Activated T-cell treated with anti-CD3 and anti-CD28 coated beads, Interleukin-2, amount 50 U/mL, for 72 hours (primary cell): ENCODE measurements at regions not wholly inside any gene's neighbourhood (a gene's known extent, or its start where the extent isn't known, plus 50 kb on each side); places are given as distances from the start of the nearest gene placed in this dataset.

ENCODE experiments used
- ATAC-seq, 2 donors: fragments of 150-1000 bp; cut with Tn5 transposase; replicated peaks in 1 of 2; 2 replicates each; pipeline ENCODE4 v1.10.0; 2021; ENCODE audit warnings: moderate library complexity in 2 of 2, mild to moderate bottlenecking in 1 of 2
- DNase-seq, 2 donors: peaks; one replicate each; pipeline ENCODE4 v3.0.0; 2021 to 2022; ENCODE audit warnings: mixed read lengths in 1 of 2
- H3K27ac Mint-ChIP-seq: one replicate; pipeline ENCODE4 v1.8.0; 2022; ENCODE audit warnings: mild to moderate bottlenecking, moderate library complexity, mixed read lengths
- H3K27me3 Mint-ChIP-seq: one replicate; pipeline ENCODE4 v1.8.0; 2022; ENCODE audit warnings: low read depth, mixed read lengths
- H3K36me3 Mint-ChIP-seq, 2 donors: one replicate each; pipeline ENCODE4 v1.8.0; 2022; ENCODE audit warnings: mixed read lengths in 2 of 2, mild to moderate bottlenecking in 1 of 2; ENCODE audit not compliant: insufficient read depth in 2 of 2
- H3K4me1 Mint-ChIP-seq: one replicate; pipeline ENCODE4 v1.8.0; 2022; ENCODE audit warnings: low read depth, mixed read lengths
- H3K4me3 Mint-ChIP-seq, 2 donors: one replicate each; pipeline ENCODE4 v1.8.0; 2022; ENCODE audit warnings: mild to moderate bottlenecking in 2 of 2, mixed read lengths in 2 of 2, moderate library complexity in 2 of 2
- H3K9me3 Mint-ChIP-seq, 2 donors: one replicate each; pipeline ENCODE4 v1.8.0; 2022; ENCODE audit warnings: mixed read lengths in 2 of 2

DNA sequence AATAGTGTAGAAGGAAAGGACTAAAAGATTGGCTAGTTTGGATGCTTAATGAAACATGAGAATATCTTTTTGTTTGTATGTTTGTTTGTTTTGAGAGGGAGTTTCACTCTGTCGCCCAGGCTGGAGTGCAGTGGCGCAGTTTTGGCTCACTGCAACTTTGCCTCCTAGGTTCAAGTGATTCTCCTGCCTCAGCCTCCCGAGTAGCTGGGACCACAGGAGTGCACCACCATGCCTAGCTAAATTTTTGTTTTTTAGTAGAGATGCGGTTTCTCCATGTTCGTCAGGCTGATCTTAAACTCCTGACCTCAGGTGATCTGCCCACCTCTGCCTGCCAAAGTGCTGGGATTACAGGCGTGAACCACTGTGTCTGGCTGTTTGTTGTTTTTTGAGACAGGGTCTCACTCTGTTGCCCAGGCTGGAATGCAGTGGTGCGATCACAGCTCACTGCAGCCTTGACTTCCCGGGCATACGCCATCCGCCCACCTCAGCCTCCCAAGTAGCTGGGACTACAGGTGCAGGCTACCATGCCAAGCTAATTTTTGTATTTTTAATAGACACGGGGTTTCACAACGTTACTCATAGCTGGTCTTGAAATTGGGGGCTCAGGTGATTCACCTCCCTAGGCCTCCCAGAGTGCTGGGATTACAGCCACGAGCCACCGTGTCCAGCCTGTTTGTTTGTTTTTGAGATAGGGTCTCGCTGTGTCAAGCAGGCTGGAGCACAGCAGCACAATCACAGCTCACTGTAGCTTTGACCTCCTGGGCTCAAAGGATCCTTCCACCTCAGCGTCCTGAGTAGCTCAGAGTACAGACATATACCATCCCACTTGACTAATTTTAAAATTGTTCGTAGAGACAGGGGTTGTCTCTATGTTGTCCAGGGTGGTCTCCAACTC is 209.2 kb downstream of the MYCN start:
- ATAC-seq (peak; percentile 51 to 56), DNase-seq (no peak)
- H3K27ac Mint-ChIP-seq = no peak overlapping the region
- H3K4me1 Mint-ChIP-seq = no peaks in the 10 kb centered on the region
- H3K9me3 Mint-ChIP-seq = no peaks in the 10 kb centered on the region
- no peaks in the 10 kb centered on the region for H3K36me3 Mint-ChIP-seq
- H3K4me3 Mint-ChIP-seq = no peak overlapping the region
- no peaks in the 10 kb centered on the region for H3K27me3 Mint-ChIP-seq

DNA sequence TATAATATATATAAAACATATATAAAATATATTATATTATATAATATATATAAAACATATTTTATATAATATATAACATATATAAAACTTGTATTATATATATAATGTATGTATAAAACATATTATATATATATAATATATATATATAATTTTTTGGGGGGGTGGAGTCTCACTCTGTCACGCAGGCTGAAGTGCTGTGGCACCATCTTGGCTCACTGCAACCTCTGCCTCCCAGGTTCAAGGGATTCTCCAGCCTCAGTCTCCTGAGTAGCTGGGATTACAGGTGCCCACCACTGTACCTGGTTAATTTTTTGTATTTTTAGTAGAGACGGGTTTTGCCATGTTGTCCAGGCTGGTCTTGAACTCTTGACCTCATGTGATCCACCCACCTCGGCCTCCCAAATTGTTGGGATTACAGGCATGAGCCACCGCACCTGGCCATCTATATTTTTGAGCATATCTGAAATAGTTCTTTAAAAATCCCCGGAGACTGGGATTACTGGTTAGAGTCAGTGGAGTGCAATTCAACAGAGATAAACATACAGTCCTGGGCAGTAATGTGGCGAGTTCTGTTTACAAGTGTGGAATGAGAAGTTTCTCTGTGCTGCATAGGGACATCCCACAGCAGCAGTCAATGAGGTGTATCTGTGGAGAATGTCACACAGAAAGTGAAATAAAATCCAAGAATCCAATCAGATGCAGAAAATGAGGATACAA is 208.4 kb downstream of the MYCN start:
- ATAC-seq (peak; percentile 85 to 86), DNase-seq (no peak)
- Mint-ChIP-seq H3K27ac (no peak overlapping the region), H3K27me3 (no peaks in the 10 kb centered on the region), H3K4me1 (no peaks in the 10 kb centered on the region), H3K4me3 (no peak overlapping the region), H3K9me3 (no peaks in the 10 kb centered on the region), H3K36me3 (no peaks in the 10 kb centered on the region)

DNA sequence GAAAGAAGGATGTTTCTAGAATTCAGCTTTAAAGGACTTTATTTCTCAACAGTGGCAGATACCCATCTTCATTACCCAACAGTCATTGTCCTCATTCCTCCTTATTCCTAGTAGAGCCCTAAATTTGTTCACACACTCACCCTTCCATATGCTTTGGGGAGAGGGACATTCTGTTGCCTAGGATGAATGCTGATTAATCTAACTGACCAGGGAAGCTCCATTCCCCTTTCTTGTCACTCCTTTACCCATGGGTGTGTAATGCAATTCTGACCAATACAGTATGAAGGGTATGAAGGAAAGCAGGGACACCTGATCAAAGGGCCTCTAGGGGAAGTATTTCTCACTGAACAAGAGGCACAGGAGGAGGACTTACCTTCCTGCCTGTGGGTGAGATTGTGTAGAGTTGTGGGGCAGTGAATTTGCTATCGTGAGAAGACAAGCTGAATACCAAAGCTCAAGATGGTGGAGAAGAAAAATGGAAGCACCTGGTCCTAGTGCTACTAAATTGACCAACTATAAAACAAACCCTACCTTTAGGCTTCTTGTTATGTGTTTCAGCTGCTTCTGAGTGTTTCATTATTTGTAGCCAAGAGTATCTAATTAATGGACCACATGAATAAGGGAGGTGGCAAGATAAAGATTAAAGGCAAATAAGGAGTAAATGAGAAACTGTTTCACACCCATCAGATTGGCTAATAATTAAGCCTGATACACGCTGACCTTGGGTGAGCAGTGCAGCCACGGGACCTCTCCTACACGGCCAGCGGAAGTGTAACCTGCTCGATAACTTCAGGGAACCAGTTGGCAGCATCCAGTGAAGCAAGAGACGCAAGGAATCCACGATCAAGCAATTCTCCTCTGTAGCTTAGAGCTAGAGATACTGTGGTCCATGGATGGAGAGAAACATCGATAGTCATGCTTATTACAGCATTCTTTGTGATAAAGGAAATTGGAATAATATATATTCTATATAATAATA is 202.3 kb downstream of the MYCN start:
- ATAC-seq (peak; percentile 80 to 81), DNase-seq (no peak)
- Mint-ChIP-seq H3K9me3 (no peaks in the 10 kb centered on the region), H3K27me3 (peaks cover 5% of the 10 kb centered on the region), H3K27ac (no peak overlapping the region), H3K4me1 (no peaks in the 10 kb centered on the region), H3K4me3 (no peak overlapping the region), H3K36me3 (no peaks in the 10 kb centered on the region)

DNA sequence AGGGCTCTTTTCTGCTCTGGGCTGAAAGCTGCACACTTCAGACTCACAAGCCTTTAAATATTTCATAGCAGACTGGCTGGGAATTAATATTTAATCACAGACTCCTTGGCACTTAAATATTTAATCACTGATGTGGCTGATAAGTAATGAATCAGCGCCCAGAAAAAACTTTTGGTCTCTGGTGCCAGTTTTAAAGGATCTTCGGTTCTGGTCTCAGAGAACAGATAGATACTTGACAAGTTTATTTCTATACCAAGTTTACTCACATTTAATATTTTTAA is 201.2 kb downstream of the MYCN start:
- Mint-ChIP-seq H3K36me3 (no peaks in the 10 kb centered on the region), H3K4me3 (no peak overlapping the region), H3K27me3 (peaks cover 5% of the 10 kb centered on the region), H3K4me1 (no peaks in the 10 kb centered on the region), H3K9me3 (no peaks in the 10 kb centered on the region), H3K27ac (no peak overlapping the region)
- DNase-seq (no peak), ATAC-seq (no peak)

DNA sequence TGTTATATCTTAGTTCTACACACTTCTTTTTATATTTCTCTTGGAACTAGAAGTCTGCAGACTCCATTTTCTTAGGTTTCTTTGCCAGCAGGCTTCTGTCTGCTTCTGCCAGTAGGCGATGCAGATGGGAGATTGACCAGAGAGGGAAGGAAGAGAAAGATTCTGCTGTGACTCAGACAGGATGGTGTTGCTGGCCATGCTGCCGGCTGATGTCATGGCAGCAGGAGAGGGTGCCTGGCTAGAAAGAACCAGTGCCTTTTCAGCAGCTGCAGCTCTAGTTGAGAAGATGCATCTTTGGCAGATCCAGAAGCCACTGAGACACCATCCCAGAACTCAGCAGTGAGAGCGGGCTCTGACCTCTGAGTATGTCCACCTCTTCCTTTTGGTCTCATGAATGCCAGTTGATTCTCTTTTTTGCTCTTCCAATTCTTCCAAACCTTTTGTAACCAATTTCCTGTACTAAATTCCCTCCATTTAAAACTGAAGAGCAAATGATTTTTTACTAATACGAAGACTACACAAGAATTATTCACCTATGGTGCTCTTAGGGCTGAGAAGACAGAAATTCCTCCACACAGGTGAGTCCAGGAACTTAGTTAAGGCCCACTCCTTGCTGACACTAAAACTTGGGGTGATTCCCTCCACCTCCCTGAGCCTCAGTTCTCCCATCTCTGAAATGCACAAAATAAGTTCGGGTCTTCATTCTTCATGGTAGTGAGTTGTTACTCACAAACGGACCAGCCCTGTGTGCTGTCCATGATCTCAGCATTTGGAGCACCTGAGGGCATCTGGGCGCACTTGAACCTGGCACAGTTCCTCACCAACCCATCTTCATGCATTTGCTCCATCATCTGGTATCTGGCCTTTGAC is 200.7 kb downstream of the MYCN start:
- peaks cover 5% of the 10 kb centered on the region for H3K27me3 Mint-ChIP-seq
- peak in 1 of 2 donors; percentile 36 for ATAC-seq
- no peaks in the 10 kb centered on the region for H3K4me1 Mint-ChIP-seq
- H3K27ac Mint-ChIP-seq = no peak overlapping the region
- no peak for DNase-seq
- no peaks in the 10 kb centered on the region for H3K36me3 Mint-ChIP-seq
- no peak overlapping the region for H3K4me3 Mint-ChIP-seq
- H3K9me3 Mint-ChIP-seq = no peaks in the 10 kb centered on the region

DNA sequence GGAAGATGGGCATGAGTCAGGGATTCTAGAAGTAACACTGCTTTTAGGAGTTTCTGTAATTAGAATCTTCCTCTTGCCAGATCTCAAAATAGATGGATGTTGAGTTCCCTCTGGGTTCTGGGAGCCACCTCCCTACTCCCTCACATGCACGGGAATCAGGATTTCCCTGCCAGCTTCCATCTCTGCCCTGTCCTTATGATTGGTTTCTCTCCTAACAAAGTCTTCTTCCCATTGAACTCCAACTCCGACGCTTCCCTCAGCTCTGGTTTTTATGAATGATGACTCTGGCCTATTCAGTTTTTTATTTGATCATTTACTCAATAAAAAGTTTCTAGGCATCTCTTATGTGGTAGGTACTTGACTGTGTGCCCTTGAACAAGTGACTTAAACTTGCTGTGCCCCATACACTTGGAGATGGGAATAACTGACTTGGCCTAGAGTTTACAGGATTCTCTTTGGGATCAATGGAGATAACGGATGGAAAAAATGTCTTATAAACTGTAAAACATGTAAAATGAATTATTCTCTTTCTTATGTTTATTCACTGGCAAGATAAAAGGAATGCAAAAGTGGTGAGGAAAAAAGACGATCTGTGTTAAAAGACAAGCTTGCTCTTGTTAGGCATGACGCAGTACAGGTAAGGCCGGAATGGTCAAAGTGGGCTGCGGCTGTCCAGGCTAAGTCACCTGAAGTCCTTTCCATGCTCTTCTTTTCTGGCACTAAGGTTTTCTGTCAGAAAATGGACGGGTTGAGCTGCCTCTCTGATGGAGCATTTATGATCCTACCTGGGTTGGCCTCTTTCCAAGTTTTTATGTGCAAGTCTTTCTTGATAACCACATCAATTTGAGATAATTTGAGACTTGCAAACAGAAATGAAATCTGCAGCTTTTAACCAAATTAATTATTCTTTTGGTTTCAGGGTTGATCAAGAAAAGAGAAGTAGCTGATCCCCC is 199.6 kb downstream of the MYCN start:
- no peak overlapping the region for H3K27ac Mint-ChIP-seq
- H3K4me1 Mint-ChIP-seq = no peaks in the 10 kb centered on the region
- H3K36me3 Mint-ChIP-seq = no peaks in the 10 kb centered on the region
- no peak for DNase-seq
- H3K27me3 Mint-ChIP-seq = peaks cover 5% of the 10 kb centered on the region
- H3K9me3 Mint-ChIP-seq = no peaks in the 10 kb centered on the region
- ATAC-seq = no peak
- H3K4me3 Mint-ChIP-seq = no peak overlapping the region

DNA sequence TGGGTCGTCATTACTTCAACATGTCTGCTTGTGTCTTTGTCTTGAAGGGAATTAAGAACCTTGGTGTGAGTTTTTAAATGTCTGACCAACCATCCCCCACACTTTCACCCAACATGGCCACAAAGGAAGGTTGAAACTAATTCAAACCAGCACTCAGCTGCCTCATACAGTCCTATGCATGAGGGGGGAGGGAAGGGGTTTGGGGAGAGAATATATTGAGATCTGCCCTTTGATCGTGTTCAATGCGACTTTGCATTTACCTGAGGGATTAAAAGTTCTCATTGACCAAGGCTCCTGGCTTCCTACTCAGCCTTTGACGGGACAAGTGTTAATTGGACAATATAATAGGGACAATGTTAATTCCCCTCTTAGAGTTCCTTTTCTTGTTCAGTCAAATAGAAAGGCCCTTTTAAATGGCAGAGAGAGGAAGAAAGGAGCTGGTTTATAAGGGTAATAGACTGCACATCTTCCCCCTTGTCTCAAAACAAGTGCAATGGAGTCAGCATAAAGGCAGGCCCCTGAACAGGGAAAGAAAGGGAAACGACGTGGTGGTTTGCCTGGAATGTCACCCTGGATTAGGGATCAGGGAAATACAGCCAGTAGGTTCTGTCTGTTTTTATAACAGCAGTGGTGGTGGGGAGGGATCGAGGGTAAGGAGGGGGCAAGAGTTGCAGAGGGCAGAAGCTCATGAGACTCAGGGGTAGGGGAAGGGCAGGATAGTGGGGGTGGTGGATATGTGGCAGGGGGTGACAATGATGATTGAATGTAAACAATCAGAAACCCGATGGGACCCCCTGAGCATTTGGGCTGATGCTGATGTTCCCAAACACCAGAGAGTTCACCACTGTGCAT is 198.7 kb downstream of the MYCN start:
- no peaks in the 10 kb centered on the region for H3K36me3 Mint-ChIP-seq
- H3K9me3 Mint-ChIP-seq = no peaks in the 10 kb centered on the region
- H3K27me3 Mint-ChIP-seq = peaks cover 5% of the 10 kb centered on the region
- no peak for DNase-seq
- no peak overlapping the region for H3K27ac Mint-ChIP-seq
- H3K4me3 Mint-ChIP-seq = no peak overlapping the region
- no peaks in the 10 kb centered on the region for H3K4me1 Mint-ChIP-seq
- no peak for ATAC-seq

DNA sequence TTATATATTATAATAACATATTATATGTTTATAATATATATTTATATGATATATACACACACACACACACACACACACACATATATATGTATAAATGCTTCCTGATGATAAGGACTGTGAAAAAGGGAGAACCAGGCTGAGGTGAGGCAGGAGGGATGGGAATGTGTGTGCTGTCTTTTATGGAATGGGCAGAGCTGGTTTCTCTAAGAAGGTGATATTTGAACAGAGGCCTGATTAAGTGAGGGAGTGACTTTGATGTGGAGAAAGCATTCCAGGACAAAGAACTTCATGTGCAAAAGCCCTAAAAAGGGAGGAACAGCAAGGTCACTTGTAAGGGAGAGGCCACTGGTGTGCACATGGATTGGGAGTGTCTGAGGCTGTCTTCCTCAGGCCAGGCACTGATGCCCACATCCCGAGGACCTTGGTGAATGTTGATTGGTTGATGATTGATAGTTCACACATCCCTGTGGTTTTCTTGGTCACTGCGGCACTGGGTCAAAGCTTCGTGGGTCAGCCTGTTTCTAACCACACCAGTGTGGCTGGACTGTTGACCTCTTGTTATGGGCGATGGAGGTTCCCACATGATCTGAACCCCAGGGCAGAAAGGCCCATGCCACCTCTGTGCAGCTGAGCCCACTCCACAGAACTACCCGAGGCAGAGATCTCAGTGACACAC is 196.9 kb downstream of the MYCN start:
- Mint-ChIP-seq H3K4me1 (no peaks in the 10 kb centered on the region), H3K27me3 (peaks cover 5% of the 10 kb centered on the region), H3K4me3 (no peak overlapping the region), H3K27ac (no peak overlapping the region), H3K36me3 (no peaks in the 10 kb centered on the region), H3K9me3 (no peaks in the 10 kb centered on the region)
- ATAC-seq = no peak
- DNase-seq = no peak

DNA sequence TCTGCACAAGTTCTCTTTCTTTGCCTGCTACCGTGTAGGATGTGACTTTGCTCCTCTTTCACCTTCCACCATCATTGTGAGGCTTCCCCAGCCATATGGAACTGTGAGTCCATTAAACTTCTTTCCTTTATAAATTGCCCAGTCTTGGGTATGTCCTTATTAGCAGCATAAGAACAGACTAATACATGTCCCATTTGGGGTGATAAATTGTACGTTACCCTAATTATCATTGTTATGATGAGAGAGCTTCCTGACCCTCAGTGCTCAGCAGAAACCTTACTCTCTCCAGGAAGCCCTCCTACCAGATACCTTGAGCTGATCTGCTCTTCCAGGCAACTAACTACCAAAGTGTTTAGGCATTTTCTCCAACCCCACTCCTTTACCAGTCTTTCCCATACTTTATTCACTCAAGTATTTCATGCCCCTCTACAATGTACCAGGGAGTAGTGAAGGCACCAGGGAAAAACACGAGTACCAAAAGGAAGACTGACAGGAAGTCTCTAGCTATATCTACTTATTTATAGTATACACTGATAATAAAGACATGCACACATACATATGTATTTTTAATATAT is 196.2 kb downstream of the MYCN start:
- no peak overlapping the region for H3K27ac Mint-ChIP-seq
- peaks cover 5% of the 10 kb centered on the region for H3K27me3 Mint-ChIP-seq
- no peaks in the 10 kb centered on the region for H3K9me3 Mint-ChIP-seq
- no peaks in the 10 kb centered on the region for H3K36me3 Mint-ChIP-seq
- ATAC-seq = no peak
- H3K4me3 Mint-ChIP-seq = no peak overlapping the region
- DNase-seq = no peak
- no peaks in the 10 kb centered on the region for H3K4me1 Mint-ChIP-seq

DNA sequence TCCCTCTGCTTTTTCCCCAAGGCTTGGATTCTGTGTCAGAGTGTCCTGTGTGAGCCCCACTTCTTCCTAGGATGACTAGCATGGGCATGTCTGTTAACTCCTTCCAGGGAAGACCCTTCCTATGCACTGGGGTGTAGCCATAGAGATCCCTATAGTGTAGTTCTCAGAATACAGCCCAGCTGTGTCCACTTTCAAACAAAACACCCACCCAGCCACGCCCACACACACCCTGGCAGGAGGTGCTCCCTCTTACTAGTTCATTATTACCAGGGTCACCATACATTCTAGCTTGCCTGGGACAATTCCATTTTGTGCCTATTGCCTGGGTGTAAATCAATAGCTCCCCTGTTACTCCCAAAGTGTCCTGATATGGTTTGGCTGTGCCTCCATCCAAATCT is 195.6 kb downstream of the MYCN start:
- H3K36me3 Mint-ChIP-seq = no peaks in the 10 kb centered on the region
- DNase-seq (no peak), ATAC-seq (no peak)
- H3K4me1 Mint-ChIP-seq = no peaks in the 10 kb centered on the region
- no peak overlapping the region for H3K27ac Mint-ChIP-seq
- no peak overlapping the region for H3K4me3 Mint-ChIP-seq
- H3K9me3 Mint-ChIP-seq = no peaks in the 10 kb centered on the region
- H3K27me3 Mint-ChIP-seq = no peaks in the 10 kb centered on the region
